Transverse colon (tissue), 4 donors: ENCODE measurements at regions not wholly inside any gene's neighbourhood (a gene's known extent, or its start where the extent isn't known, plus 50 kb on each side); places are given as distances from the start of the nearest gene placed in this dataset.

Source experiments
- DNase-seq: peaks from one replicate; pipeline ENCODE4 v3.0.0-alpha.2; 2019
- H3K27ac ChIP-seq, 4 donors: fragments of 200-600 bp; sonication (generic); 2 replicates each; pipeline ENCODE4 v1.5.1; 2016 to 2018; ENCODE audit warnings: inconsistent platforms in 4 of 4
- H3K27me3 ChIP-seq: fragments of 200-600 bp; sonication (generic); 2 replicates; pipeline ENCODE4 v1.5.1; 2017; ENCODE audit warnings: inconsistent platforms
- H3K36me3 ChIP-seq, 4 donors: fragments of 200-600 bp; sonication (generic); 2 replicates each; pipeline ENCODE4 v1.5.1; 2017 to 2019; ENCODE audit warnings: inconsistent platforms in 4 of 4
- H3K4me1 ChIP-seq, 4 donors: fragments of 200-600 bp; sonication (generic); 2 replicates each; pipeline ENCODE4 v1.5.1; 2017 to 2020; ENCODE audit warnings: inconsistent platforms in 4 of 4
- H3K4me3 ChIP-seq, 4 donors: fragments of 200-600 bp; sonication (generic); 1 replicate in 1 of 4; 2 replicates in 3 of 4; pipeline versions ENCODE4 v1.5.1 to v1.6.1; 2017 to 2019; ENCODE audit warnings: inconsistent platforms in 4 of 4
- H3K9me3 ChIP-seq, 2 donors: fragments of 200-600 bp; sonication (generic); 2 replicates each; pipeline ENCODE4 v1.5.1; 2017 to 2019; ENCODE audit warnings: inconsistent platforms in 2 of 2
- CTCF ChIP-seq, 5 experiments: fragments of 200-600 bp in 3 of 5; fragments of 450-650 bp in 2 of 5; sonication (generic) in 3 of 5; IDR thresholded peaks; 1 replicate in 2 of 5; 2 replicates in 3 of 5; pipeline ENCODE4 v1.5.1; 2016 to 2017; ENCODE audit warnings: antibody characterized with exemption in 5 of 5, inconsistent platforms in 3 of 5, mild to moderate bottlenecking in 2 of 5, moderate library complexity in 1 of 5
- EP300 ChIP-seq: sonication (generic); formaldehyde crosslinking; IDR thresholded peaks from one replicate; pipeline ENCODE4 v1.6.1; 2017; ENCODE audit warnings: antibody characterized with exemption, low read depth
- POLR2A ChIP-seq: fragments of 450-650 bp; IDR thresholded peaks from one replicate; pipeline ENCODE4 v1.6.1; 2016; ENCODE audit warnings: antibody characterized with exemption, mild to moderate bottlenecking, moderate library complexity
- POLR2AphosphoS5 ChIP-seq, 3 donors: sonication (generic); formaldehyde crosslinking; IDR thresholded peaks; one replicate each; pipeline ENCODE4 v1.6.1; 2016; ENCODE audit warnings: antibody characterized with exemption in 3 of 3
- WGBS, 2 donors: methylation state at CpG; one replicate each; pipeline ENCODE4 v1.1.5; 2018; ENCODE audit warnings: low coverage in 1 of 2; 5-methylcytosine and 5-hydroxymethylcytosine counted together
- in situ Hi-C, 4 donors: fragments of 200-750 bp; cut with MboI; loops; one replicate each; pipeline versions ENCODE4 v1.15.0 to v1.15.1; 2017; ENCODE audit warnings: low sequenced_read_pairs in 3 of 4, low pct_ligation_motif_present in 1 of 4, low pct_unique_long_range_greater_than_20kb in 1 of 4
- intact Hi-C: fragments of 100-400 bp; cut with DNase I; formaldehyde crosslinking; loops from one replicate; pipeline ENCODE4 v1.15.1; 2023; ENCODE audit warnings: low total_unique reads

GRCh38 chr21:40901691-40902090, 54.7 kb upstream of the DSCAM start:
- Histone ChIP-seq H3K36me3 (no peaks in the 10 kb centered on the region), H3K4me1 (no peaks in the 10 kb centered on the region), H3K27me3 (no peaks in the 10 kb centered on the region), H3K4me3 (no peak overlapping the region), H3K27ac (peak overlapping the region in 1 of 4 donors; percentile 25), H3K9me3 (peaks cover 0 to 8% of the 10 kb centered on the region in 2 donors)
- intact Hi-C loops = no loop called here
- WGBS, 2 donors = 57 to 70% methylated on average over 4 of the region's 4 CpGs
- TF ChIP-seq CTCF (IDR thresholded peaks at IDR 0.05) = no peak
- no peak for TF ChIP-seq POLR2A
- TF ChIP-seq POLR2AphosphoS5 (IDR thresholded peaks at IDR 0.05) = no peak
- TF ChIP-seq EP300 = no peak
- in situ Hi-C loops = no loop called here
- no peak for DNase-seq

GRCh38 chr21:40902299-40902698, 55.3 kb upstream of the DSCAM start:
- in situ Hi-C loops = no loop called here
- Histone ChIP-seq H3K27ac (peak overlapping the region in 1 of 4 donors; percentile 25), H3K4me3 (no peak overlapping the region), H3K9me3 (peaks cover 0 to 2% of the 10 kb centered on the region in 2 donors), H3K4me1 (no peaks in the 10 kb centered on the region), H3K27me3 (no peaks in the 10 kb centered on the region), H3K36me3 (no peaks in the 10 kb centered on the region)
- WGBS, 2 donors = 55 to 58% methylated on average over 3 of the region's 3 CpGs
- intact Hi-C loops = no loop called here
- DNase-seq = no peak
- no peak for TF ChIP-seq CTCF (IDR thresholded peaks at IDR 0.05)
- TF ChIP-seq EP300 = no peak
- no peak for TF ChIP-seq POLR2A
- TF ChIP-seq POLR2AphosphoS5 (IDR thresholded peaks at IDR 0.05) = no peak

- Histone ChIP-seq H3K9me3 (no peaks in the 10 kb centered on the region), H3K4me1 (no peaks in the 10 kb centered on the region), H3K27ac (no peak overlapping the region), H3K4me3 (no peak overlapping the region), H3K36me3 (no peaks in the 10 kb centered on the region), H3K27me3 (no peaks in the 10 kb centered on the region)
- in situ Hi-C loops (no loop called here), intact Hi-C loops (no loop called here)
- TF ChIP-seq CTCF (IDR thresholded peaks at IDR 0.05) = no peak
- no peak for TF ChIP-seq EP300
- TF ChIP-seq POLR2A = no peak
- TF ChIP-seq POLR2AphosphoS5 (IDR thresholded peaks at IDR 0.05) = no peak
- 70% methylated on average over 3 of the region's 3 CpGs; no CpG with 5 or more reads in 1 of the 2 donors for WGBS, 2 donors
- DNase-seq = no peak
Measured at GRCh38 chr21:40902993-40903392, 56.0 kb upstream of the DSCAM start.

- Histone ChIP-seq H3K36me3 (no peaks in the 10 kb centered on the region), H3K4me3 (no peak overlapping the region), H3K27ac (no peak overlapping the region), H3K27me3 (no peaks in the 10 kb centered on the region), H3K9me3 (no peaks in the 10 kb centered on the region), H3K4me1 (no peaks in the 10 kb centered on the region)
- intact Hi-C loops = no loop called here
- in situ Hi-C loops = no loop called here
- 51 to 57% methylated on average over 3 of the region's 3 CpGs for WGBS, 2 donors
- no peak for TF ChIP-seq CTCF (IDR thresholded peaks at IDR 0.05)
- TF ChIP-seq EP300 = no peak
- no peak for TF ChIP-seq POLR2A
- TF ChIP-seq POLR2AphosphoS5 (IDR thresholded peaks at IDR 0.05) = no peak
- no peak for DNase-seq
Measured at GRCh38 chr21:40905251-40905650, 58.3 kb upstream of the DSCAM start.
